Islet of Langerhans (tissue), 1 donor: ENCODE measurements at regions not wholly inside any gene's neighbourhood (a gene's known extent, or its start where the extent isn't known, plus 50 kb on each side); places are given as distances from the start of the nearest gene placed in this dataset.

ENCODE experiments used
- FAIRE-seq: peaks from one replicate; lab custom pipeline; 2011; peaks lifted over from hg19 to GRCh38; lab: Jason Lieb, UNC

DNA sequence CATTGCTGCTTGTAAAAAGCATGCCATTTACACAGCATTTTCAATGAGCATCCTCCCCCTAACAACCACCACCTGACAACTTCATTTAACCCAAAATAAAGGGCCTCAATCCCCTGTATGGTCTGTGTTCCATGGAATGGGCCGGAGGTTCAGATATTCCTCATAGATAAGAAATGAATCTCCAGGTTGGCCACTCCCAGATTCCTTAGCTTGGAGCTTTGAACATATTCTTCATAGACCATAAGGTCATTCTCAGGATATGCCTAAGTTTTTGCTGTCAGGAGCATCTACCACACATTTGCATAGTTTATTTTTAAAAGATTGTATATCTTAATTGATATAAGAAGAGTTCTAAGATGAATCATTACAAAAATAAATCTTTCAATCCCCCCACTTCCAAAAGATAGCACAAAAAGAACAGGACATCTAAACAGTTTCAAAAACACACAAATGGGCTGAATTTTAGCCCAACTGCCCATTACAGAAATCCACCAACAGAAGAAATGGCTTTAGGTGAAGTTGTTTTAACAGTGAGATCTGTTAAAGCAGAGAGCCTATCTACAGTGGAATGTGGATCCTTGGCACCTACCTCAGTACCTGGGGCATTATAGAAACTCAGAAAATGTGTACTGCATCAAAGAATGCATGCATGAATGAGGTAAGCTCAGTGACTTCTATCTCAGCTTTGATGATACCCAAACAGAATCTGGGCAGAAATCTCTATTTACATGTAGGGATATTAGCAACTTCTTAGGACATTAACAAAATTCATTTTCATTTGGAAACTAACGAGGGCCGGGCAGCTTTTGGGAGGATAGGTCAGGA, 179.8 kb downstream of the SEC61B start:
- FAIRE-seq = no peak

DNA sequence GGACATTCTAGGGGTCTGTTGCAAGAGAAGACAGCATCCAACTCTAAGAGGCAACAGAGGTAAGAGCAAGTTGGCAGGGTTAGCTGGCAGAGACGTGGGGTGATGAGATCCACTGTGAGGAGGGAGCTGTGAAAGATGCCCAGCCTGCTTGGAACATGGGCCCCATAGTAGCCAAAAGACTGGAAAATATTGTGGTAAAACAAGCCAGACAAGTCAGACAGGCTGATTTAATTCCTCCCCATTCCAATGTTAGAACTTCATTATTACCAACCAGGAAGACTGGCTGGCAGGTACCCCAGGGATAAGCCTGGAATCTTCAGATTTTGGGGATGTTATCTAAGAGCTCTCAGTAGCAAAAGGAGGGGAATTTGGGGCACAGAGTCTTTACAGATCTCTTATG, 181.3 kb downstream of the SEC61B start:
- FAIRE-seq = no peak

DNA sequence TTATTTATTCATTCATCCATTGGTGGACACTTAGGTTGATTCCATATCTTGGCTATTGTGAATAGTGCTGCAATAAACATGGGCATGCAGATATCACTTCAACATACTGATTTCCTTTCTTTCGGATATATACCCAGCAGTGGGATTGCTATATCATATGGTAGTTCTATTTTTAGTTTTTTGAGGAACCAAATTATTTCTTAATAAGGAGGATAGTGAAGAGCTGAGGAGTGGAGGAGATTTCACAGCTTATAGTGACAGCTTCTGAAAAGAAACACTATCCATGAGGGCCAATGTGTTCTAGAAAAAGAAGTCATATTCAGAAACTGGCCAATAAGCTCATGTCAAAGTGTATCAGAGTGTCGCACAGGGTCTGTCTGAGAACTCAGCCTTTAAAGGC, 183.3 kb downstream of the SEC61B start:
- no peak for FAIRE-seq

DNA sequence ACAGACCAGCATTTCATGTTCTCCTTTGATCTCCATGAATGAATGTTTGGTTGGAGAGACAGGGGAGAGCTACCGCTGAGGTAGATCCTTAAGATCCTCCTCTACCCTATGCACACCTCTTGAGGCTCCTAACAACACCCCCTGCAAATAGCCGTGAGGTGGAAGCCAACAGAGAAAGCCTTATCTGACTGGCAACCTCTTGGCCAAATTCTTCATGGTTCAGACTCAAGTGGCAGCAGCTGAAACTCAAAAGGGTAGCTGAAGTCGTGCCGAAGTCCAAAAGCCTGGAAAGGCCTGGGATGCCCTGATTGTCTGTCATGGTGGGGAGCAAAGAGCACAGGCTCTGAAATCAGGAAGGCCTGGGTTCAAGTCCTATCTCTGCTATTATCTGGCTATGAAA, 184.9 kb downstream of the SEC61B start:
- FAIRE-seq = no peak

DNA sequence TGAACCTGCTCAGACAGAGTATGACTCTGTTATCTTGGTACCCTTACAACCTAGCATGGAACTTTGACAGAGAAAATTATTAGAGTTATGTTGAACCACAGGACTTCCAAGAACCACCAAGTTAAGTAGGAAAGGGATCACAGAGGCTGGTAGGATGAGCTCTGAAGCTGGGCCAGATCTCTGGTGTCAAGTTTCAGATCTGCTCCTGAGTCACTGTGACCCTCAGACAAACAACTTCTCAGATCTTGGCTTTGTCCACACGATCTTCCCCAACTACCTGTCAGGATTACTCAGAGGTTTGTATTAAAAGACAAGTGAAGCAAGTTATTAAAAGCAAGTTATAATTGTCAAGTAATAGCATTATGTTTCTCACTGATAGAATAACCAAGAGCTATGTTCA, 189.0 kb downstream of the SEC61B start:
- FAIRE-seq = no peak

DNA sequence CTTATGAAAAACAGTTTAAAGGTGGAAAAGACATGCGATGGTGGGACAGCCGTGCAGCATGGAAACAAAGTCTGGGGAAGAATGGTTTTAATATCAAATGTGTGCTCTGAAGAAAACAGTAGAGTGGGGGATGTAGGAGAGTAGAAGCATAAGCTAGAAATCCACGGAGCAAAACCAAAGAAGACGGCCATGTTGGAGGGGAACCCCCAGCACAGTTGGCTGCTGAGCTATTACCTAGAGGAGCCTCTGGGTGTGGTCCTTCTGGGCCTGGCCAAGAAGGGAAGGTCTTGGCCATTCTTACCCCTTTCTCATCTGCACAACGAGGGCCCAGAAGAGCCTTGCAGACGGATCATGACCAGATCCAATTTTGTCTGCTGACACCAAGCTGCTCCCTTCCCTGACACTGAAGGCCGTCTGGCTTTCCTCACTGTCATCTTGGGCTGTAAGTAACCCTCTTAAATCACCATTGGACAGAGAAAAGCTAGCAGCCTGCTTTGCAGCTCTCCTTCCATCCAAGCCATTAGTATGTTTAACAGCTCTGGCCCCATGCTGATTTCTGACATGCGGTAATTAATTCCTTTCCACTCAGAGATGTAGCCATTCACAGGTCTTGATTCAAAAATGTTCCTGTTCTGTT, 189.5 kb downstream of the SEC61B start:
- no peak for FAIRE-seq

DNA sequence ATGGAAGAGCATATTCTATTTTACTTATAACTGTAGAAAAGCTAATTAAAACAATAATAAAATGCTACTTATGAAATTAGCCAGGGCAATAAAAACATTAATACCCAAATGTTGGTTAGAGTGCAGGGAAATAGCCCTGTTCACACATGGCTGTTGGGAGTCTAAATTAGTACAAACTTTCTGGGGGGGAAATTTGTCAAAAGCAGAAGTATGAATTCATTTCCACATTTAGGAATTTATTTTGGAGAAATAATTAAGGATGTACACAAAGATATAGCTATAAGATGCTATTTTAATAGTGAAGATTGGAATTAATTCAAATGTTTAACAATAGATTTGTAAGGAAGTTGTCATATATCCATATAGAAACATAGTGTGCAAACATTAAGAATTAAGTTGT, 190.5 kb downstream of the SEC61B start:
- FAIRE-seq = peak; percentile 68

DNA sequence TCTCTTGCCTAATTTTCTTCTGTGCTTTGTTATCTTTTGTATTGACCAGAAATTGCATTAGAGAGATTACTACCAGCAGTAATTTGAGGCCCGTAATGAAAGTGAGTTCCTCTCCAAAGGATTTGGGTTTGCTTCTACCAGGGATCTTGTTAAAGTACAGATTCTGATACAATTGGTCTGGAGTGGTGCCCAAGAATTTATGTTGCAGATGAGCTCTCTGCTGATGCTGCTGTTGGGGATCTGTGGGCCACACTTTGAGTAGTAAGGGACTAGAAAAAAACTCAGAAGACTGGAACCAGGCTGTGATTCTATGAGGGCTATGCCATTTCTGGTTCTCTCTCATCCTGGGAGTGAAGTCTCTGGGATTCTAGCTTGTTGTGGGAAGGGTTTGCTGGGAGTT, 192.2 kb downstream of the SEC61B start:
- no peak for FAIRE-seq

DNA sequence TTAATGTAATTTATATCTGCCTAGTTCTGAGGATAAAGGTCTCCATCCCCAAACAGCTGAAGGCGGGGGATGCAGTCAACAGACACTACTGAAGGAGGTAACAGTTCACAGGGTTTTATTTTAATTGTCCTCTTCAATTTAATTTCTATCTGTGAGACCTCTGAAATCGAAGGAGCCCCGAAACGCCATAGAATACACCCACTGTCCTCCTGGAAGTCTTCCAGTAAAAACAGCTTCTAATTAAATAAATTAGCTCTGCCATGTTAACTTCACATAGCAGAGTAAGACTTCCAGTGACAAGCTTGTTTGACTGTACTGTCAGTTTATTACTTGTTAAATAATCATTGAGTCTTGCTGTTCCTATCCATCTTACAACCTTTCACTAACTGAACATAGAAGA, 193.5 kb downstream of the SEC61B start:
- FAIRE-seq = no peak

DNA sequence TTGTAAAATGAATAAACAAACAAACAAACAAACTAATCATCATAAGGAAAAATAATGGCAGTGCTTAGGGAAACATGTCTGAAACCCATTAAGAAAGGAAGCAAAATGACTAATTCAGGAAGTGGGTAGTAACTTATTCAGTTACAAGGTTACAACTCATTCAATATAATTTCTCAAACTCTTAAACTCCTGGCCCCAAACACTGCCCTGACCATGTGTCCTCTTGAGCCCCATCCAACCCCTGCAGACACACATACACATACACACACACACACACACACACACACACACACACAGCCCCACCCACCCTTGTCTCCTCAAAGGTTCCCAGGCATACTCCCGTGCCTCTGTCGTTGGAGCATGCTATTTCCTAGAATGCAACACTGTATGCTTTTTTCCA, 193.9 kb downstream of the SEC61B start:
- FAIRE-seq = no peak

DNA sequence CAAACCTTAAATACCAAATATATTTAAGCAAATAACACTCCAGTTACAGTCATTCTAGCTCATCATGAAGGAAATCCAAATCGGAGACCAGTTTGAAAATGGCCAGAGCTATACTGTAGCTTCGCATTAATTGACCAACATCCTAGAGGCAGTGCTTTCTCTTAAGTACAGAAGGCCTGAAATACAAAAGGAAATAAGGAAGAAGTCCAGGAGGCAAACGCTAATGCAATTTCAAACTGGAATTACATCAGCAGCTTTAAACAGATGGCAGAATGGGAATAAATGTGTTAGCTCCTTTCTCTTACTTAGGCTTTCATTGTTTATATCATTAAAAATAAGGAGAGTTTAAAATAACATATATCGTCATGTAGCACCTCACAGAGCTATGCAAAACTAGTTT, 197.0 kb downstream of the SEC61B start:
- no peak for FAIRE-seq

DNA sequence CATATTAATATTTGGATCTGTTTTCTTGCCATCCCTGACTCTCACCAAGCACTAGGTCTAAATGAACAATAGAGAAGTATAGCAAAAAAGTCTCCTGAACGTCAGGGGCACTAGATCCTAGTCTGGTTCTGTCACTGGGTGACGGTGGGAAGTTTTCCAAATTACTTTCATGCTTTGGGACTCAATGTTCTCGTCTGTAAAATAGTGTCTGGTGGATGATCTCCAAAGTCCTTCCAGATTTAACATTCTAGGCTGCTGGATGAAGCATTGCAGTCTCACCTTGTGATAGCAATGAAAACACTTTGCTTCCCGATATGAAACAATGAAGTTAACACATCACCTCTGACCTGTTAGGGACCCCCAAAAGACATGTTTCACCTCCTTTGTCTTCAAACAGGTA, 199.3 kb downstream of the SEC61B start:
- FAIRE-seq = no peak

DNA sequence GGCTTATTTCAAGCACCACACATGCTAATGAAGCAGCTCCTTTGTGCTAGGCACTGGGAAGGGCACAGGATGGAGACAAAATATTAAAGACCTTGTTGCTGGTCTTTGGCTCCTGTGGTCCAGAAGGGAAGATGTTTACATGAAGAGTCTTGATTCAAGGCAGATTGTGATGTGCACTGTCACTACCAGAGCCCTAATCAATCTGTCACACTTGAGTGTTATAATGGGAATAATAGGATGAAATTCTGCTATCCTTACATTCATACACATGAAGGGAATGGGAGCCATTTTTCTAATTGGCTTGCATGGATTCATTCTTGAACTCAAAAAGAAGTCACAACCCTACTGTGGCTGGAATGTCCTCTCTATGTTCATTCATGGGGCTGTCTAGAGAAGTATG, 203.0 kb downstream of the SEC61B start:
- no peak for FAIRE-seq

DNA sequence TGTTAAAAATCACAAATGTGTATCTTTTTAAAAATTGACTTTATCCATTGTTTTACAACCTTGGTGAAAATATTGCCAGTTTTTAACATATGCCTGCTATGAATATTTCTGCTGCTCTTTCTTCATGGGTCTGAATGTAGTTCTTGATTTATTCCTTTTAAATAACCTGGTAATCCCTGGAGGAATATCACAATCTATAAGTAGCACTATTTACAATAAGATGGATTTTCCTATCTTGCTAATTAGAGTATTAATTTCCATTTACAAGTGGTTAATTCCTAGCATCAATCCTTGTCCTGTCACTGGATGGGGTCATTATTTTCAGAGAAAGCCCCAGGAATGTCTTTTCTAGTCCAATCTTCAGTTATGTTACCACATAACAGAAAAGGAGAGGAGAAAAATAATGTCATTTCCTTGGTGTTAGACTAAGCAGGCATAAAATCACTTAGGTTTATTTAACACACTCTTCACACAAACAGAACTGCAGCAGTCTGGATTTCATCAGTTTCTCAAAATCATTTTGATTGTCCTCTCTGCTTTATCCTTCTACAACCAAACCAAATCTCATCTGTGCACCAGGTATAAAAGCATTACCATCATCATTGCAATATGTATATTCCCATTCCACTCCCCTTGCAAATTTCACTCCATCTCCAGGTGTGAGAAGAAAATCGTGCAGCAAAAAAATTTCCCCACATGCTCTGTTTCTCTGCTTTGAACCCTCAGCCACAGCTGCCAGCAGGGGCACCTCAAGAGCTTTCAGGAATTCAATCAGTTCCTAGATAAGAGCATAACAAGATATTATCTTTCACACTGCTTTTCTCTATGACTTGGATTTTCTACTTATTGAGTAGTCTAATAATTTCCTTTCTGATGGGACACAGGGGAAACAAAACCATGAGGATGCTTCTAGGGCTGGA, 204.1 kb downstream of the SEC61B start:
- FAIRE-seq = no peak

DNA sequence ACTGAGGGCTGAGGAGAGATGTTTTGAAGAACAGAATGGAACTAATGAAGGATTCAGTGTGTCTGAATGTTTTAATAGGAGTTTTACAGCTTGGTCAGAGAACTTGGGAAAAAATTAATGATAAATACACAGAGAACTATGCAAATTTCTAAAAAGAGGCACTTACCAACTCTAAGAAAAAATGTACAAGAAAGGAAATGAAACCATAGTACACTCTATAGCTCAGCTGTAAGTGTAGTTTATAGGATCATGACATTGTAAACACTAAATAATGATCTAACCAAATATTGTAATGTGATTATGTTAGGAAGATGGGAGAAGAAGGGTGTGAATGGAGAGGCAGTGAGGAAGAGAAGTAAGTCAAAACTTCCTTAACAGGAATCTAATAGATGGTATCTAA, 205.2 kb downstream of the SEC61B start:
- FAIRE-seq = no peak

DNA sequence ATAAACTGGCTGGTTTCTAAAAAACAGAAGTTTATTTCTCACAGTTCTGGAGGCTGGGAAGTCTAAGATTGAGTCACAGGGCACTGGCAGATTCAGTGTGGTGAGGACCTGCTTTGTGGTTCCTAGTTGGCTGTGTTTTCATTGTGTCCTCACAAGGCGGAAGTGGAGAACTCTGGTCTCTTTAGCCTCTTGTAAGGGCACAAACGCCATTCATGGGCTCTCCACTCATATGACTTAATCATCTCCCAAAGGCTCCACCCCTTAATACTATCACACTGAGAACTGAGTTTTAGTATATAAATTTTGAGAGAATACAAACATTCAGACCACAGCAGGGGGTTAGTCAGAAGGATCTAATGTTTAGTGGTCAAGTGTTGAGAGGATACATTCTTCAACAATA, 208.2 kb downstream of the SEC61B start:
- FAIRE-seq = no peak

DNA sequence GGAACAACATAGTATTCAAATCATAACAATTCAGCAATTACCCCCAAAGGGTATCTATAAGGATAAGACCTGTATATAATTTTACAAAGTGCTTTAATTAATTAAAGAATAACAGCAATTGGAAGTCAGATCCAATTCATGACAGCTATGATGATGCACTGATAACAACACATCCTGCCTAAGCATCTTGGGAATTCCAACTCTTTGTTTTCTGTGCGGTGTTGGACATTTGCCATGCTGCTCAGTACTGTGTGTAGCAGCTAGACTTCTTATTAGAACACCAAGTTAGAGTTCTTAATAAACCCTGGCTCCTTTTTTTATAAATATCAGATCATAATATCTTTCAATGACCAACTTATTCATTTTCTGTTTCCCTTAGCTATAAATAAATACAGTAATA, 209.0 kb downstream of the SEC61B start:
- no peak for FAIRE-seq

DNA sequence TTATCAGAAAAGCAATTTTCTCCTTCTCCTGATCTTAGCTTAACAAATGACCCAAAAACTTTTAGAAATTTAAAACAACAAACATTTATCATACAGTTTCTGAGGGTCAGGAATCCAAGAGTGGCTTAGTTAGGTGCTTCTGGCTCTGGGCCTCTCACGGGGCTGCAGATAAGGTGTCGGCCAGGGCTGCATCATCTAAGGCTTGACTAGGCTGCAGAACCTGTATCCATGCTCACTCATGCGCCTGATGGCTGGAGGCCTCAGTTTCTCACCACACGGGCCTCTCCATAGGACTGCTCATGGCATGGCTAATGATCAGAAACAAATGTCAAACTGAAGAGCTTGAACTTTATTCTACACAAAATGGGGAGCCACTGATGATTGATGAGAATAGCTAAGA, 210.0 kb downstream of the SEC61B start:
- FAIRE-seq = no peak

DNA sequence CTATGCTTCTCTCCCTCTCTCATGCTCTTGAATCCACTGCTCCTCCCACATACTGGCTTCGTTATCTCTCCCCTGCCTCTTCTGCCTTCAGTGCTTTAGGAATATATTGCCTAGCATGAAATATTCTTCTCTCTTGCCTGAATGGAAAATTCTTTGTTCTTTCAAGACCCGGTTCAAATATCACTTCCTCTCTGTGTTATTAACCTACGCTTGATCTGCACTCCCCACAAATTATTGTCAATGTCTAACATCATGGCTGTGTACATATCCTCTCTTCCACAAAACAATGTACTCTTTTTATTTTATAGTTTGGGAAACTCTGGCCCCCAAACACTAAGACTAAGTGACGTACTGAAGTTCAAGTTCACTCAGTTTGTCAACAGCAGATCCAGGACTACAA, 211.0 kb downstream of the SEC61B start:
- no peak for FAIRE-seq

DNA sequence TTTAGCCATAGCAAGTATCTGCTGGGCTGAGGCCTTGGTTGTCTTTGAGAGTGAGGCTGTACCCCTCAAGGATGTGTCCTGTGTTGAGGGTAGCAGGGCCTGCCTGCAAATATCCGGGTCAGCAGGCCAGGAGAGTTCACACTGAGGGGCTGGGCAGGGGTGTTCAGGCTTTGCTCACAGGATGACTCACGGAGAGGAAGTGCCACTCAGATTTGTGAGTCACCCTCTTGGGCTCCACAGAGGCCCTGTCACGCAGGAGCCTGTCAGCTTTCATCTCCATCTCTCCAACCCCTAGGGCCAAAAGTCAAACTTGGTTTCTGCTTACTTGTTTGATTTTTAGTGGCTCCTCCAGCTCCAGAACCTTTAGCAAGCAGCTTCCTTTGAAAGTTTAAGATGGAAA, 211.5 kb downstream of the SEC61B start:
- no peak for FAIRE-seq

DNA sequence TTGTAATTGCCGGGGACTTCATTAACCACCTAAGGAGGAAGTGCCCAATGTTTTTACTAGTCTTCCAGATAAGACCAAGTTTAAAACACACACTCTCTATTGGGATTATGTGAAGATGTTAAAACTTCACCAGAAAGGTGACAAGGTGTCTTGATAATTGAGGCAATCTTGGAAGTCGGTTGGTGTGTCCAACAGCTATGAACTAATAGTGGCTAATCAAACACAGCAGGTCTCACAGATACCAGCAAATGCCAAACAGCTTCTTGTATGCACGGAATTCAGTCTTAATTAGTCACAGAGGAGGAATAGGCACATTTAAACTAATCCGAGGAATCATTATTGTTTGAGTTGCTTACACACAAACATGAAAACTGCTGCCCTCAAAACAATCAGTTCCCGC, 214.5 kb downstream of the SEC61B start:
- FAIRE-seq = no peak

DNA sequence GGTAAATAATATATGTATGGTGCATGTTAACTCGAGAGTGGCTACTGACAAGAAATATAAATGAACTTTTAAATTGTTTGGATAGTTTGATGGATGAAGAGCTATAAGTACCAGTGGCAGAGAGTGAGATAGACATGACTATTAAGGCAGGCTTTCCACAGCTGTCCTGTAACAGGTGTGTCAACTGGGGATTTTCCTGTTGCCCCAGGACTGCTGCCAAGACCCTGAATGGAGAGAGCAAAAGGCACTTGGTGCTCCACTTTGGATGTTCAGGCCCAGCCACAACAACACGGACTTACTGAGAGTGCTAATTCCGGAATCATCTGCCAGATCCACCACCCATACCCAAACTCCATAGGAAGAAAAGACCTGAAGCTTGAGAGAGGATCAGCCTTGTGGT, 215.1 kb downstream of the SEC61B start:
- FAIRE-seq = no peak

DNA sequence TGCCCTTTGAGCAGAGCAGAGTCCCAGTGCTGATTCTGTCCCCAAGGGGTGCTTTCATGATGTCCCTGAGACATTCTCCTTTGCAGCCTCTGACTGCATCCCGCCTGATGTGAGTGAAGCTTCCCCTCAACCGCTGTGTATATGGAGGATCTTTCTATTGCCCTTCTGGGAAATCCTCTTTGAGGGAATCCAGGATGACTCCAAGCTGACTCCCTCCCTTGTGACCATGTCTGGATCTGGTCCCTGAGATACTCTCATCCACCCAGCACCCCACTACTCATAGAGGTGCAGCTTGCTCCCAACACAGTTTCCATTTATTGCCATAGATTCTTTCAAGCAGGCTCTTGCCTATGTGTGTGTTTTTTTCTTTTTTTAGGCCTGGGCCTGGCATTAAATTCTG, 216.5 kb downstream of the SEC61B start:
- no peak for FAIRE-seq
